Endothelial cell of umbilical vein (primary cell): ENCODE measurements at regions not wholly inside any gene's neighbourhood (a gene's known extent, or its start where the extent isn't known, plus 50 kb on each side); places are given as distances from the start of the nearest gene placed in this dataset.

Experiments
- CTCF ChIP-seq, 2 donors: IDR thresholded peaks; 1 replicate in 1 of 2; 2 replicates in 1 of 2; pipeline ENCODE4 v1.5.1; 2011; ENCODE audit warnings: low read length in 2 of 2, mild to moderate bottlenecking in 2 of 2, moderate library complexity in 2 of 2, control low read depth in 1 of 2, inconsistent platforms in 1 of 2, low read depth in 1 of 2; ENCODE audit not compliant: insufficient read depth in 1 of 2; ENCODE audit errors: extremely low read depth in 1 of 2
- MYC ChIP-seq: IDR thresholded peaks from one replicate; pipeline ENCODE4 v1.6.1; 2011; ENCODE audit warnings: mild to moderate bottlenecking, low read depth, low read length
- POLR2A ChIP-seq: IDR thresholded peaks from 2 replicates; pipeline ENCODE4 v1.6.1; 2012; ENCODE audit warnings: low read depth, mild to moderate bottlenecking, control low read depth, low read length
- POLR2AphosphoS5 ChIP-seq: IDR thresholded peaks from 2 replicates; pipeline ENCODE4 v1.6.1; 2012; ENCODE audit warnings: low read depth, mild to moderate bottlenecking, control low read depth, low read length, moderate library complexity; ENCODE audit not compliant: insufficient read depth

- no peak for TF ChIP-seq CTCF (IDR thresholded peaks at IDR 0.05; ENCODE audit: extremely low read depth in 1 of 2, insufficient read depth in 1 of 2, low read depth in 1 of 2, low read length in 2 of 2)
- TF ChIP-seq POLR2AphosphoS5 = no peak
- no peak for TF ChIP-seq MYC
- TF ChIP-seq POLR2A = no peak
Observed at GRCh38 chr9:26673261-26673660, 219.3 kb downstream of the CAAP1 start.
